ENCODE measurements at regions not wholly inside any gene's neighbourhood (a gene's known extent, or its start where the extent isn't known, plus 50 kb on each side); places are given as distances from the start of the nearest gene placed in this dataset.

DNA sequence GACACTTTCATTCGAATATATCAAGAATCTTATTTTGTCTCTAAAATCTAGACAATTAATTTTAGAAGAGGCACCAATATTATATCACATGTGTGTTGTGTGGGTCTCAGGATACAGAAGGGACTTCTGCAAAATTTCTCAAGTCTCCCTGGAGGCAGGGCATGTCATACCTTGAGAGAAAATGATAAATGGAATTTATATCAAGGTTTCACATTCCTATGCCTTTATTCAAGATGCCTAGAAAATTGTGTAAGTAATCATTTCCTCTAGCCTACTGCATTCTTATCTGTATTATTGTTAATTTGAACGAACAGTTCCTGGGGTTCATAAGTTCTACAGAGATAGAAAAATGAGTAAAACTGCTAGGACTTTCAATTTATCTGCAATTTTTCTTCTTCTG is 1247.9 kb downstream of the GRIK2 start:
- no peaks in the 10 kb centered on the region for H3K4me1 ChIP-seq (ENCODE audit: insufficient read depth, low read length)
- FAIRE-seq (no peak), DNase-seq (ENCODE audit: low spot score) (no peak), ATAC-seq (no peak)
- H2AFZ ChIP-seq (ENCODE audit: low read length), result no peak overlapping the region
- ChIA-PET CTCF (ENCODE audit: low intra/inter-chr PET ratio, low total read pairs) (no interaction called here), POLR2A (no interaction called here)
- no peak overlapping the region for H3K27ac ChIP-seq (ENCODE audit: extremely low read length, insufficient read depth, low read length)
- H3K36me3 ChIP-seq (replicated peaks in 1 of 2; ENCODE audit: control insufficient read depth in 1 of 2, insufficient read depth in 2 of 2, low read length in 2 of 2), result no peaks in the 10 kb centered on the region
- no peaks in the 10 kb centered on the region for H3K79me2 ChIP-seq (ENCODE audit: insufficient read depth, low read length)
- no peak for TF ChIP-seq ZBTB40 (IDR thresholded peaks at IDR 0.05)
- no peak for TF ChIP-seq ZBTB40 (CRISPR knock-in tag; IDR thresholded peaks at IDR 0.05)
- no peak for TF ChIP-seq ZNF276 (CRISPR knock-in tag; IDR thresholded peaks at IDR 0.05; ENCODE audit: low read depth)
- no peak for TF ChIP-seq ZNF557 (CRISPR knock-in tag; IDR thresholded peaks at IDR 0.05)
- TF ChIP-seq ZNF143 (CRISPR knock-in tag; IDR thresholded peaks at IDR 0.05), result no peak
- H3K9me3 ChIP-seq (ENCODE audit: low read length), result no peaks in the 10 kb centered on the region
- in situ Hi-C loops (cut with HindIII; ENCODE audit: extremely low pct_ligation_motif_present, low pct_unique_long_range_greater_than_20kb), result no loop called here
- H3K9ac ChIP-seq (ENCODE audit: insufficient read depth, low read depth, low read length), result no peak overlapping the region
- 0% methylated on average over 2 of the region's 2 CpGs for WGBS (ENCODE audit: low lambda C conversion rate)
- no peak overlapping the region for H3K4me3 ChIP-seq (replicated peaks in 1 of 3; ENCODE audit: insufficient read depth in 1 of 3, low read depth in 2 of 3, low read length in 3 of 3)
- H4K20me1 ChIP-seq (ENCODE audit: insufficient read depth, low read length), result no peaks in the 10 kb centered on the region
- BruUV-seq (replicated peaks), result no TSS peak
- no peaks in the 10 kb centered on the region for H3K27me3 ChIP-seq (ENCODE audit: control insufficient read depth in 1 of 2, insufficient read depth in 2 of 2, low read length in 2 of 2)
- intact Hi-C loops (cut with micrococcal nuclease; ENCODE audit: unreplicated experiment), result no loop called here
- H3K4me2 ChIP-seq (ENCODE audit: low read depth, low read length), result no peak overlapping the region

All from HepG2 (cell line).